B cell (primary cell): ENCODE measurements at regions not wholly inside any gene's neighbourhood (a gene's known extent, or its start where the extent isn't known, plus 50 kb on each side); places are given as distances from the start of the nearest gene placed in this dataset.

ENCODE experiments used
- ATAC-seq: fragments of 200-7000 bp; cut with Tn5 transposase; one replicate; pipeline ENCODE4 v1.10.0; 2021; ENCODE audit warnings: low read depth, mild to moderate bottlenecking, moderate number of reproducible peaks, moderate library complexity
- CTCF ChIA-PET: fragments of 350-600 bp; sonication (Branson Sonifier 250); formaldehyde crosslinking; loops from one replicate; lab custom pipeline; 2021; ENCODE audit warnings: antibody characterized with exemption, inconsistent platforms; lab: Charles Lee
- POLR2A ChIA-PET: fragments of 350-600 bp; sonication (Branson Sonifier 250); formaldehyde crosslinking; loops from one replicate; lab custom pipeline; 2021; ENCODE audit warnings: antibody characterized with exemption; lab: Charles Lee
- DNase-seq: peaks from one replicate; pipeline ENCODE4 v3.0.0; 2013
- H2AFZ ChIP-seq: 2 replicates; pipeline ENCODE4 v1.6.1; 2012; ENCODE audit warnings: mild to moderate bottlenecking, low read depth, low read length; ENCODE audit not compliant: insufficient read depth, poor library complexity, severe bottlenecking
- H3K27ac ChIP-seq, 2 donors: 1 replicate in 1 of 2; 2 replicates in 1 of 2; pipeline ENCODE4 v1.5.1; 2012 to 2013; ENCODE audit warnings: low read length in 2 of 2, mild to moderate bottlenecking in 2 of 2, moderate library complexity in 1 of 2
- H3K27me3 ChIP-seq, 4 experiments: fragments of 200-600 bp in 1 of 4; sonication (generic) in 1 of 4; replicated peaks in 1 of 4; 1 replicate in 2 of 4; 2 replicates in 2 of 4; pipeline versions ENCODE4 v1.6.1 to v1.7.0; 2013 to 2016; ENCODE audit warnings: low read length in 3 of 4, mild to moderate bottlenecking in 2 of 4, mixed read lengths in 1 of 4, moderate library complexity in 1 of 4; ENCODE audit not compliant: insufficient read depth in 4 of 4, control insufficient read depth in 3 of 4; ENCODE audit errors: control extremely low read depth in 1 of 4
- H3K36me3 ChIP-seq, 2 experiments: replicated peaks in 1 of 2; 1 replicate in 1 of 2; 2 replicates in 1 of 2; pipeline versions ENCODE4 v1.6.1 to v1.7.1; 2013; ENCODE audit warnings: low read length in 1 of 2; ENCODE audit not compliant: insufficient read depth in 2 of 2, control insufficient read depth in 1 of 2; ENCODE audit errors: control extremely low read depth in 1 of 2, extremely low read depth in 1 of 2
- H3K4me1 ChIP-seq, 2 donors: fragments of 200-600 bp in 1 of 2; sonication (generic) in 1 of 2; 1 replicate in 1 of 2; 2 replicates in 1 of 2; pipeline versions ENCODE4 v1.5.1 to v1.6.1; 2013 to 2017; ENCODE audit warnings: low read length in 2 of 2; ENCODE audit not compliant: control insufficient read depth in 2 of 2, insufficient read depth in 2 of 2
- H3K4me2 ChIP-seq: replicated peaks from 2 replicates; pipeline ENCODE3; 2012; ENCODE audit warnings: mild to moderate bottlenecking, low read depth, low read length; ENCODE audit not compliant: poor library complexity, severe bottlenecking
- H3K4me3 ChIP-seq, 5 experiments: fragments of 200-600 bp in 1 of 5; sonication (generic) in 1 of 5; 1 replicate in 3 of 5; 2 replicates in 2 of 5; pipeline versions ENCODE4 v1.5.1 to v1.7.0; 2011 to 2016; ENCODE audit warnings: low read length in 4 of 5, mild to moderate bottlenecking in 4 of 5, low read depth in 2 of 5, control low read depth in 1 of 5, moderate library complexity in 1 of 5; ENCODE audit not compliant: insufficient read depth in 1 of 5; ENCODE audit errors: control extremely low read depth in 1 of 5, extremely low read depth in 1 of 5
- H3K79me2 ChIP-seq: fragments of 200-600 bp; sonication (generic); one replicate; pipeline ENCODE4 v1.6.0; 2016; ENCODE audit warnings: low read length; ENCODE audit not compliant: control insufficient read depth, insufficient read depth
- H3K9ac ChIP-seq: fragments of 200-600 bp; sonication (generic); 2 replicates; pipeline ENCODE4 v1.6.1; 2017; ENCODE audit warnings: mild to moderate bottlenecking, low read length, moderate library complexity
- H3K9me3 ChIP-seq, 3 donors: one replicate each; pipeline versions ENCODE4 v1.6.1 to v1.7.1; 2013; ENCODE audit warnings: low read length in 2 of 3; ENCODE audit not compliant: control insufficient read depth in 2 of 3, insufficient read depth in 1 of 3; ENCODE audit errors: control extremely low read depth in 1 of 3
- H4K20me1 ChIP-seq: 2 replicates; pipeline ENCODE4 v1.6.0; 2012; ENCODE audit warnings: mild to moderate bottlenecking, low read length; ENCODE audit not compliant: insufficient read depth, control insufficient read depth, poor library complexity, severe bottlenecking
- H3K27ac Mint-ChIP-seq: one replicate; pipeline ENCODE4 v1.8.0; 2021; ENCODE audit warnings: mixed read lengths
- H3K27me3 Mint-ChIP-seq: one replicate; pipeline ENCODE4 v1.8.0; 2021; ENCODE audit warnings: mixed read lengths
- H3K4me1 Mint-ChIP-seq: one replicate; pipeline ENCODE4 v1.8.0; 2021; ENCODE audit warnings: mixed read lengths
- H3K4me3 Mint-ChIP-seq: one replicate; pipeline ENCODE4 v1.8.0; 2021; ENCODE audit warnings: mixed read lengths
- H3K9me3 Mint-ChIP-seq: one replicate; pipeline ENCODE4 v1.8.0; 2022; ENCODE audit warnings: mixed read lengths; ENCODE audit not compliant: insufficient read depth
- EZH2 ChIP-seq: IDR thresholded peaks from 2 replicates; pipeline ENCODE4 v1.6.1; 2012; ENCODE audit warnings: borderline replicate concordance, low read depth, mild to moderate bottlenecking, moderate library complexity, low read length; ENCODE audit not compliant: insufficient read depth, poor library complexity, severe bottlenecking
- WGBS: methylation state at CpG from one replicate; pipeline ENCODE4 v1.1.5; 2013; ENCODE audit warnings: missing lambda C conversion rate; ENCODE audit not compliant: insufficient coverage; 5-methylcytosine and 5-hydroxymethylcytosine counted together
- intact Hi-C: fragments of 100-400 bp; cut with micrococcal nuclease; formaldehyde crosslinking; loops from one replicate; pipeline ENCODE4 v1.10.0; 2022
- TF ChIP-seq, protein P1 (sequence below): fragments of 200-600 bp; IDR thresholded peaks from one replicate; pipeline ENCODE4 v1.8.0; 2022; ENCODE audit warnings: antibody characterized with exemption, mild to moderate bottlenecking

DNA sequence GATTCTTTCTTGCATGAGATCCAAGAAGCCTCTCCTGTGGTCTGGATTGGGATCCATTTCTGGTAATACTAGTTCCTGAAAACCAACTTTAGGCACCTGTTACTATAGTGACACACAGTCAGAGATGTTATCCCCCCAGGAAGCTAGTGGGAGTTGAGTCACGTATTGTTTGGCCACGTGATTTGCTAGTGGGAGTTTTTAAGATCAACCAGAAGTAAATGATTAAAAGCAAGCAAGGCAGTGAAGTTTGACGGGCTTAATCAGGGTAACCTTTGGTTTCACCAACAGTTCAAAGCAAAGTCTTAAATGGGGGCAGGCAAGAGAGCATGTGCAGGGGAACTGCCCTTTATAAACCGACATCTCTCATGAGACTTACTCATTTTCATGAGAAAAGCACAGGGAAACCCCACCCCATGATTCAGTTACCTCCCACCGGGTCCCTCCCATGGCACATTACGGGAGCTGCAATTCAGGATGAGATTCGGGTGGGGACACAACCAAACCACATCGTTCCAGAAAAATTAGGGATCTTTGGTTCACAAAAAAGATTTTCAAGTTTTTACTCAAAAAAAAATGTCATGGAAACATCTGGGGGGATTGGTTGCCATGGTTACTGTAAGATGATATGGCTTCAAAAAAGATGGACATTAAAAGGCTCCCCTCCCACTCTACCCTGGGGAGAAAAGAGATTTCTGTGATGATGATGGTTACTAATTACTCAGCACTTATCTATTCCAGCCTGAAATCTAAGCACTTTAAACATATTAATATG lies 483.1 kb upstream of the ERCC4 start:
- Histone ChIP-seq H4K20me1 (no peaks in the 10 kb centered on the region), H3K4me1 (no peaks in the 10 kb centered on the region), H3K4me3 (no peak overlapping the region), H3K27ac (no peak overlapping the region), H3K79me2 (no peaks in the 10 kb centered on the region), H3K4me2 (no peak overlapping the region), H3K36me3 (no peaks in the 10 kb centered on the region), H3K27me3 (no peaks in the 10 kb centered on the region), H3K9ac (no peak overlapping the region), H3K9me3 (no peaks in the 10 kb centered on the region), H2AFZ (no peak overlapping the region)
- Mint-ChIP-seq H3K4me3 (no peak overlapping the region), H3K9me3 (no peaks in the 10 kb centered on the region), H3K27me3 (no peaks in the 10 kb centered on the region), H3K4me1 (no peaks in the 10 kb centered on the region), H3K27ac (no peak overlapping the region)
- ATAC-seq = no peak
- ChIA-PET POLR2A (no interaction called here), CTCF (no interaction called here)
- 53% methylated on average over 6 of the region's 8 CpGs for WGBS
- intact Hi-C loops = no loop called here
- no peak for DNase-seq
- no peak for TF ChIP-seq EZH2
- TF ChIP-seq, protein P1, sequence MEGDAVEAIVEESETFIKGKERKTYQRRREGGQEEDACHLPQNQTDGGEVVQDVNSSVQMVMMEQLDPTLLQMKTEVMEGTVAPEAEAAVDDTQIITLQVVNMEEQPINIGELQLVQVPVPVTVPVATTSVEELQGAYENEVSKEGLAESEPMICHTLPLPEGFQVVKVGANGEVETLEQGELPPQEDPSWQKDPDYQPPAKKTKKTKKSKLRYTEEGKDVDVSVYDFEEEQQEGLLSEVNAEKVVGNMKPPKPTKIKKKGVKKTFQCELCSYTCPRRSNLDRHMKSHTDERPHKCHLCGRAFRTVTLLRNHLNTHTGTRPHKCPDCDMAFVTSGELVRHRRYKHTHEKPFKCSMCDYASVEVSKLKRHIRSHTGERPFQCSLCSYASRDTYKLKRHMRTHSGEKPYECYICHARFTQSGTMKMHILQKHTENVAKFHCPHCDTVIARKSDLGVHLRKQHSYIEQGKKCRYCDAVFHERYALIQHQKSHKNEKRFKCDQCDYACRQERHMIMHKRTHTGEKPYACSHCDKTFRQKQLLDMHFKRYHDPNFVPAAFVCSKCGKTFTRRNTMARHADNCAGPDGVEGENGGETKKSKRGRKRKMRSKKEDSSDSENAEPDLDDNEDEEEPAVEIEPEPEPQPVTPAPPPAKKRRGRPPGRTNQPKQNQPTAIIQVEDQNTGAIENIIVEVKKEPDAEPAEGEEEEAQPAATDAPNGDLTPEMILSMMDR = no peak

- no peaks in the 10 kb centered on the region for H3K9me3 Mint-ChIP-seq
- intact Hi-C loops = no loop called here
- POLR2A ChIA-PET = no interaction called here
Measured at GRCh38 chr16:13437413-13437795, 482.6 kb upstream of the ERCC4 start.

More at GRCh38 chr16:13437413-13437795, 482.6 kb upstream of the ERCC4 start:
- no peak overlapping the region for H3K4me2 ChIP-seq
- WGBS = 95% methylated on average over 4 of the region's 5 CpGs
- H3K27ac ChIP-seq = no peak overlapping the region
- Mint-ChIP-seq H3K27me3 (no peaks in the 10 kb centered on the region), H3K4me1 (no peaks in the 10 kb centered on the region), H3K27ac (no peak overlapping the region), H3K4me3 (no peak overlapping the region)
- no peaks in the 10 kb centered on the region for H3K79me2 ChIP-seq
- H3K9ac ChIP-seq = no peak overlapping the region
- H3K9me3 ChIP-seq = no peaks in the 10 kb centered on the region
- no peak for DNase-seq
- no peaks in the 10 kb centered on the region for H3K4me1 ChIP-seq
- CTCF ChIA-PET = no interaction called here
- no peak overlapping the region for H3K4me3 ChIP-seq
- H3K36me3 ChIP-seq = no peaks in the 10 kb centered on the region
- no peaks in the 10 kb centered on the region for H3K27me3 ChIP-seq
- no peaks in the 10 kb centered on the region for H4K20me1 ChIP-seq
- H2AFZ ChIP-seq = no peak overlapping the region
- ATAC-seq = no peak
- TF ChIP-seq EZH2 = no peak
- TF ChIP-seq, protein P1 = no peak
